Astrocyte of the cerebellum (primary cell): ENCODE measurements at regions not wholly inside any gene's neighbourhood (a gene's known extent, or its start where the extent isn't known, plus 50 kb on each side); places are given as distances from the start of the nearest gene placed in this dataset.

Experiments used
- DNase-seq: peaks from one replicate; pipeline ENCODE4 v3.0.0-alpha.2; 2011; ENCODE audit warnings: low read depth
- H3K4me3 ChIP-seq: 2 replicates; pipeline ENCODE4 v1.5.1; 2011; ENCODE audit warnings: mild to moderate bottlenecking, low read depth, low read length, moderate library complexity
- CTCF ChIP-seq: IDR thresholded peaks from 2 replicates; pipeline ENCODE4 v1.5.1; 2012; ENCODE audit warnings: low read length, low read depth, moderate library complexity, mild to moderate bottlenecking; ENCODE audit errors: missing control alignments
- in situ Hi-C: cut with HindIII; loops from 2 replicates; pipeline ENCODE4 v1.10.0; 2017; ENCODE audit warnings: low sequenced_read_pairs

- TF ChIP-seq CTCF = no peak
- H3K4me3 ChIP-seq = no peak overlapping the region
- no peak for DNase-seq
- in situ Hi-C loops = no loop called here
Measured at GRCh38 chr5:71978216-71978615, 129.1 kb upstream of the MAP1B start.

- DNase-seq = no peak
- no peak for TF ChIP-seq CTCF
- no peak overlapping the region for H3K4me3 ChIP-seq
- in situ Hi-C loops = no loop called here
Measured at GRCh38 chr5:71982717-71983395, 124.4 kb upstream of the MAP1B start.

- TF ChIP-seq CTCF = no peak
- no peak for DNase-seq
- in situ Hi-C loops = no loop called here
- H3K4me3 ChIP-seq = no peak overlapping the region
Measured at GRCh38 chr5:71986101-71986500, 121.2 kb upstream of the MAP1B start.

GRCh38 chr5:71988808-71989207 is 118.5 kb upstream of the MAP1B start:
- H3K4me3 ChIP-seq = no peak overlapping the region
- DNase-seq = no peak
- in situ Hi-C loops = no loop called here
- TF ChIP-seq CTCF = no peak

- H3K4me3 ChIP-seq = no peak overlapping the region
- no peak for DNase-seq
- in situ Hi-C loops = no loop called here
- TF ChIP-seq CTCF = no peak
Measured at GRCh38 chr5:71993600-71993999, 113.7 kb upstream of the MAP1B start.

- TF ChIP-seq CTCF = no peak
- DNase-seq = no peak
- H3K4me3 ChIP-seq = no peak overlapping the region
- in situ Hi-C loops = no loop called here
Measured at GRCh38 chr5:71996789-71997188, 110.5 kb upstream of the MAP1B start.
